ENCODE measurements at regions not wholly inside any gene's neighbourhood (a gene's known extent, or its start where the extent isn't known, plus 50 kb on each side); places are given as distances from the start of the nearest gene placed in this dataset.

- ChIA-PET SMC1A (ENCODE audit: uncharacterized antibody, unreplicated experiment) (no interaction called here), CTCF (no interaction called here), POLR2A (no interaction called here), RAD21 (ENCODE audit: unreplicated experiment) (no interaction called here)
- FAIRE-seq (no peak), ATAC-seq (no peak), DNase-seq (ENCODE audit: low read depth, low spot score) (no peak)
- 38% methylated on average over 5 of the region's 5 CpGs for WGBS (ENCODE audit: insufficient coverage, insufficient replicate concordance, low lambda C conversion rate, missing lambda C conversion rate)
- Histone ChIP-seq H4K20me1 (ENCODE audit: control insufficient read depth, insufficient read depth) (no peaks in the 10 kb centered on the region), H3K36me3 (ENCODE audit: control insufficient read depth in 2 of 2, insufficient read depth in 2 of 2, low read length in 1 of 2) (no peaks in the 10 kb centered on the region), H3K9me3 (replicated peaks; ENCODE audit: control insufficient read depth, insufficient read depth, low read length) (no peaks in the 10 kb centered on the region), H3K27ac (ENCODE audit: control insufficient read depth, insufficient read depth) (no peak overlapping the region), H3K27me3 (replicated peaks in 1 of 2; ENCODE audit: control insufficient read depth in 2 of 2, insufficient read depth in 2 of 2, low read length in 1 of 2) (no peaks in the 10 kb centered on the region), H2AFZ (ENCODE audit: control insufficient read depth, low read depth, low read length) (no peak overlapping the region), H3K4me3 (no peak overlapping the region), H3K9ac (ENCODE audit: control insufficient read depth, insufficient read depth, low read length) (no peak overlapping the region), H3K4me2 (ENCODE audit: control insufficient read depth, insufficient read depth) (no peak overlapping the region), H3K79me2 (ENCODE audit: control insufficient read depth, insufficient read depth, low read length) (no peaks in the 10 kb centered on the region), H3K4me1 (ENCODE audit: control insufficient read depth, insufficient read depth, low read length) (no peaks in the 10 kb centered on the region)
- no TSS peak for BruUV-seq (replicated peaks)
- intact Hi-C loops (cut with micrococcal nuclease; ENCODE audit: unreplicated experiment) (no loop called here), in situ Hi-C loops (cut with MboI) (no loop called here)
- no peak for TF ChIP-seq ZSCAN29 (IDR thresholded peaks at IDR 0.05)
- TF ChIP-seq KAT2A (conservative IDR thresholded peaks at IDR 0.05; ENCODE audit: control insufficient read depth, low read depth, low read length), result no peak
- no peak for TF ChIP-seq CBX5 (IDR thresholded peaks at IDR 0.05; ENCODE audit: low read depth)
- no peak for TF ChIP-seq MYC (IDR thresholded peaks at IDR 0.05; ENCODE audit: insufficient read depth, insufficient read length, insufficient replicate concordance, low read length, severe bottlenecking)
- TF ChIP-seq BCLAF1 (IDR thresholded peaks at IDR 0.05), result no peak
- TF ChIP-seq HSF1 (IDR thresholded peaks at IDR 0.05; ENCODE audit: low read depth, low read length), result no peak
- TF ChIP-seq NRF1 (conservative IDR thresholded peaks at IDR 0.05; ENCODE audit: low read depth, low read length), result no peak
- no peak for TF ChIP-seq ZNF687 (IDR thresholded peaks at IDR 0.05)
- no peak for TF ChIP-seq FOS (IDR thresholded peaks at IDR 0.05; ENCODE audit: borderline replicate concordance, extremely low read depth, insufficient read length)
- no peak for TF ChIP-seq RFX5 (IDR thresholded peaks at IDR 0.05; ENCODE audit: low read depth, low read length)
- no peak for TF ChIP-seq TCF12 (IDR thresholded peaks at IDR 0.05; ENCODE audit: low read depth, low read length)
These were observed 735.7 kb upstream of the SLC8A1 start for GRCh38 chr2:41187376-41188122.

Measured in GM12878 (cell line).